Activated CD4-positive, alpha-beta T cell treated with anti-CD3 and anti-CD28 coated beads for 36 hours (primary cell): ENCODE measurements at regions not wholly inside any gene's neighbourhood (a gene's known extent, or its start where the extent isn't known, plus 50 kb on each side); places are given as distances from the start of the nearest gene placed in this dataset.

Source experiments
- ATAC-seq: fragments of 200-7000 bp; cut with Tn5 transposase; one replicate; pipeline ENCODE4 v1.10.0; 2021; ENCODE audit warnings: mild to moderate bottlenecking, moderate library complexity
- CTCF ChIA-PET: fragments of 350-600 bp; sonication (Branson Sonifier 250); formaldehyde crosslinking; loops from one replicate; lab custom pipeline; 2021; ENCODE audit warnings: antibody characterized with exemption; lab: Charles Lee
- POLR2A ChIA-PET: fragments of 350-600 bp; sonication (Branson Sonifier 250); formaldehyde crosslinking; loops from one replicate; lab custom pipeline; 2021; ENCODE audit warnings: antibody characterized with exemption, inconsistent platforms; lab: Charles Lee
- DNase-seq: peaks from one replicate; pipeline ENCODE4 v3.0.0-alpha.2; 2020
- H3K27ac Mint-ChIP-seq: one replicate; pipeline ENCODE4 v1.8.0; 2021; ENCODE audit warnings: mixed read lengths
- H3K27me3 Mint-ChIP-seq: one replicate; pipeline ENCODE4 v1.8.0; 2021; ENCODE audit warnings: mixed read lengths
- H3K36me3 Mint-ChIP-seq: one replicate; pipeline ENCODE4 v1.8.0; 2021; ENCODE audit warnings: low read depth, mixed read lengths
- H3K4me1 Mint-ChIP-seq: one replicate; pipeline ENCODE4 v1.8.0; 2021; ENCODE audit warnings: mixed read lengths
- H3K4me3 Mint-ChIP-seq: one replicate; pipeline ENCODE4 v1.8.0; 2021; ENCODE audit warnings: mild to moderate bottlenecking, moderate library complexity, mixed read lengths
- H3K9me3 Mint-ChIP-seq: one replicate; pipeline ENCODE4 v1.8.0; 2021; ENCODE audit warnings: low read depth, mixed read lengths
- intact Hi-C, 2 experiments: fragments of 100-400 bp; cut with DNase I in 1 of 2; cut with micrococcal nuclease in 1 of 2; formaldehyde crosslinking; loops; one replicate each; pipeline versions ENCODE4 v1.14.2 to v1.15.1; 2022 to 2024; cut with DNase I, micrococcal nuclease

DNA sequence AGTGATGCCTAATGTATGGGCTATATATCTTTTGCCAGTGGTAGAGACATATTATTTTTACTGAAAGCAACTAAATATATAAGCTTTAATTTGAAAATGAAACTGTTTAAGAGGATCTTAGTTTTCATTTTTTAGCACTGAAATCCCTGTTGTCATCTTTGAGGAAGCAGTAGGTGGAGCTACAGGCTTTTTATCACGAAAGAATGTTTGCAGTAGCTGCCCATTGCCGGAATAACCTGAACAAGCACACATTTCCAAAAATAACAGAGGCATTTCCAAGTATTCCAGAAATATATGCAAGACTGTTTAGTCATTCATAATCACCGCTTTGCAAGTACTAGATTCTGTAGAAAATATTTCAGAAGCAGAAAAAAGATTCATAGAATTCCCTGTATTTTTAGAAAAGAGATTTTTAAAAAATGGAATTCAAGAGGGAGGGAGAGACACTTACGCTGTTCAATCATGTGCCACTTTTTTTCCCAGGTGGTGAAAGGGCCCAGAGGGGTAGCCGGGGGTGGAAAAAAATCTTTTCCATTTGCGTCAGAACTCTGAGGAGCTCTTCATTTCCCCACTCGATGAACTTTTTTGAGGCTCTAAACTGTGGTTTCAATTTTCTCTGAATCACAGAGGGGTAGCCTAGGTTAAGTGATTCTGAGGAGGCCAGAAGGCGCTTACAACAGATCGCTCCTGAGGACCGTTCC, 142.5 kb upstream of the FERMT1 start:
- ChIA-PET CTCF (interaction anchor here (0.7 kb wide), 1 partner anchor 9 kb away, joined by 3 read pairs; no protein-coding TSS in a partner anchor), POLR2A (no interaction called here)
- ATAC-seq (no peak), DNase-seq (no peak)
- Mint-ChIP-seq H3K27me3 (no peaks in the 10 kb centered on the region), H3K4me1 (no peaks in the 10 kb centered on the region), H3K36me3 (no peaks in the 10 kb centered on the region), H3K4me3 (no peak overlapping the region), H3K27ac (no peak overlapping the region), H3K9me3 (no peaks in the 10 kb centered on the region)
- intact Hi-C loops: no loop called here

DNA sequence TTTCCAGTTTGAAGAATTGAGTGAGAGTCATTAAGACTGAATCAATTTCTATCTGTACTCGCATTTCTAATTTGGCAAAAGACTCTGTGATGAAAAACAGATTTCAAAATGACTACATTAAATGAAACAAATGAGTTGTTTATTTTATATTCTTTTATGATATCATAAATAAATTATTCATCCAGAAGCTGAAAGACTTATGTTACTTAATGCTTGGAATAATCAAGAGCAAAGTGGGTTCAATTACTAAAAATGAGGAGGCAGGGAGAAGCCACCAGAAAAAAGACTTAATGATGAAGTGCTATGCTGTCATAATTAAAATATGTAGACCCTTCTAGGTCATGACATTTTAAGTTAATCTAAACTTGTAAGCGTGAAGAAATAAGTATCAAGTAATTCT, 130.6 kb upstream of the FERMT1 start:
- ChIA-PET POLR2A (no interaction called here), CTCF (interaction anchor here (0.6 kb wide), 1 partner anchor 21 kb away, joined by 3 read pairs; no protein-coding TSS in a partner anchor)
- H3K27me3 Mint-ChIP-seq: no peaks in the 10 kb centered on the region
- H3K36me3 Mint-ChIP-seq: no peaks in the 10 kb centered on the region
- H3K27ac Mint-ChIP-seq: no peak overlapping the region
- H3K4me3 Mint-ChIP-seq: no peak overlapping the region
- no peak for ATAC-seq
- no peak for DNase-seq
- intact Hi-C loops: no loop called here
- H3K9me3 Mint-ChIP-seq: no peaks in the 10 kb centered on the region
- no peaks in the 10 kb centered on the region for H3K4me1 Mint-ChIP-seq

DNA sequence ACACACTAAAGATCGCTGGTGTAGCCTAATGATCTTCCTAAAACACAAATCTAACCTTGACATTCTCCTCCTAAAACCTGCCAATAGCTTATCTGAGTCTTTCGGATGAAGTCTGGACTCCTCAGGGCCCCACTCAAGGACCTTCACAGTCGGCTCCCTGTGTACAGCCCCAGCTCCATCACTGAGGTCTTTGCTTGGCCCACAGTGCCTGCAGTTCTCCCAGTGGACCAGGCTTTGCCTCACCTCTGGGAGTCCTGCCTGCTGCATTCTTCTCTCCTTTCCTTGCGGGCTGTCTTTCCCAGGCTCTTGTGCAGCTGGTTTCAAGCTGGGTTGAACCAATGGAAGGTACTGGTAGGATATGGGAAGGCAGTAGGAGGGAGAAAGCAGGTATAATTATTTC, 122.6 kb upstream of the FERMT1 start:
- no peaks in the 10 kb centered on the region for H3K36me3 Mint-ChIP-seq
- intact Hi-C loops: no loop called here
- H3K9me3 Mint-ChIP-seq: no peaks in the 10 kb centered on the region
- ChIA-PET POLR2A (no interaction called here), CTCF (no interaction called here)
- no peaks in the 10 kb centered on the region for H3K27me3 Mint-ChIP-seq
- DNase-seq: no peak
- no peak overlapping the region for H3K27ac Mint-ChIP-seq
- no peak for ATAC-seq
- no peaks in the 10 kb centered on the region for H3K4me1 Mint-ChIP-seq
- no peak overlapping the region for H3K4me3 Mint-ChIP-seq

DNA sequence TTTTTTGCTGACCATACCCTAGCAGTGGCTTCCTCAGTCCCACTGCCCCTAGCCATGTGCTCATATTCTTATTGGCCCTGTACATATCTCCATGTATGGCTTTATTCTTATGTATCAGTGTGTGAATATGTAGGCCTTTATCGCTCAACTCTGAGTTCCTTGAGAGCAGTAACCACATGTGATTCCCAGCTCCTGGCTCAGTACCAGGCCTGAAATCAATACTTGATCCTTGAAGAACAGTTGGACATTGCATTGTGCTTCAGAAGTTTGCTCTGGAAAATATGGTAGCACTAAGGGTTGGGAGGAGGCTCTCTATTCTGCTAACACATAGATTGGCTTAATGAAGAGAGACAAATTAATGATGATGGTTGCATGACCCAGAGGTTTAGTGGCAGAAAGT, 118.8 kb upstream of the FERMT1 start:
- no peaks in the 10 kb centered on the region for H3K27me3 Mint-ChIP-seq
- no peak for DNase-seq
- H3K27ac Mint-ChIP-seq: no peak overlapping the region
- no peaks in the 10 kb centered on the region for H3K4me1 Mint-ChIP-seq
- ChIA-PET POLR2A (no interaction called here), CTCF (no interaction called here)
- H3K4me3 Mint-ChIP-seq: no peak overlapping the region
- no peaks in the 10 kb centered on the region for H3K9me3 Mint-ChIP-seq
- intact Hi-C loops: no loop called here
- ATAC-seq: no peak
- H3K36me3 Mint-ChIP-seq: no peaks in the 10 kb centered on the region

DNA sequence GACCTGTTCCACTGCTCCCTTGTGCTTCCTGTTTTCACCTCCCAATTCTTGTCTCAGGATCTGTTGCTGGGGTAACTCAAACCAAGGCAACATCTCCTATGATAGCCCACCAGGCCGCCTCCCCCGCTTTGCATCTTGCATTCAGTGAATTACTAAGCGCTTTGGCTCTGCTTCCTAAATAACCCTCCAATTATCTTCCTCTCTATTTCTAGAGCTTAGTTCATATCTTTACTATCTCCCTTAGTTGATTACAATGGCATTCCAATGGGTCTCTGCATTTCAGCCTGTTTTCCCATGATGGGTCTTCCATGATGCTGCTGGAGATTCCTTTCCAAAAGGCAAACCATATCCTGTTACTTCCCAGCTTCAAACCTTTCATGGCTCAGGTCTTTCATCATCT, 117.2 kb upstream of the FERMT1 start:
- DNase-seq (no peak), ATAC-seq (no peak)
- ChIA-PET POLR2A (no interaction called here), CTCF (no interaction called here)
- Mint-ChIP-seq H3K9me3 (no peaks in the 10 kb centered on the region), H3K27ac (no peak overlapping the region), H3K4me3 (no peak overlapping the region), H3K27me3 (no peaks in the 10 kb centered on the region), H3K36me3 (no peaks in the 10 kb centered on the region), H3K4me1 (no peaks in the 10 kb centered on the region)
- intact Hi-C loops: no loop called here

DNA sequence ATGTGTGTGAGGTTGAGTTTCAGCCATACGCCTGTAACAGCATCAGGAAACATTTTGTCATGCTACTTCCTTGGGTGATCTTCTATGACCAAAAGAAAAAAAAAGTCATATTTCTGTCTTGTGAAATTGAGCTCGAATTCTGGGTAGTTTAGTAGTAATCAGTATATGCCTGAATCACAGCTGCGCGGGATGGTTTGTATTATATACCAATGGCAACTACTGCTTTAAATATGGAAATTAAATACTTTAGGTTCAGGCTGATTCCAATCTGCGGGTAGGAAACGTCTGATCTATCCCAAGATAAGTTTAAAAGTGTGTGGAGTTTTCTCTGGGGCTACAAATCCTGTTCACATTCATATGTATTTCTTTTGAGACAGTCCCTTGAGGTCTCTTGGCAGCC, 115.6 kb upstream of the FERMT1 start:
- ChIA-PET POLR2A (no interaction called here), CTCF (interaction anchor here (0.8 to 1.2 kb wide), 2 partner anchors 66 to 98 kb away, joined by 3 to 4 read pairs; no protein-coding TSS in a partner anchor)
- H3K4me1 Mint-ChIP-seq: no peaks in the 10 kb centered on the region
- intact Hi-C loops: no loop called here
- no peak overlapping the region for H3K4me3 Mint-ChIP-seq
- H3K27me3 Mint-ChIP-seq: peaks cover 4% of the 10 kb centered on the region
- H3K27ac Mint-ChIP-seq: no peak overlapping the region
- no peaks in the 10 kb centered on the region for H3K36me3 Mint-ChIP-seq
- no peak for ATAC-seq
- no peak for DNase-seq
- peaks cover 2% of the 10 kb centered on the region for H3K9me3 Mint-ChIP-seq

DNA sequence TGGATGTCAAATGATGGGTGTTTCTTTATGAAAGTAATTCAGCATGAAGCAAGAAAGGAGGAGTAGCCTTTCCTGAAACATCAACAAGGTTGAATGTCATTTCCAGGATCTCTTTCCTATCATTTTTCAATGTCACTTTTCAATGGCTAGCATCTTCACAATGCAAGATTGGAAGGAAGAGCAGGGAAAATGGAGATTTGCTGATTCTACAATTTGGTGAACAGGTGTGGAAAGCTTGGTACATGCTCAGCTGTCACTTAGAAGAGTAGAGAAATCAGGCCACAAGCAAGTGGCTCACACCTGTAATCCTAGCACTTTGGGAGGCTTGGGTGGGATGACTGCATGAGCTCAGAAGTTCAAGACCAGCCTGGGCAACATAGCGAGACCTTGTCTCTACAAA, 112.7 kb upstream of the FERMT1 start:
- POLR2A ChIA-PET: no interaction called here
- H3K27ac Mint-ChIP-seq: no peak overlapping the region
- H3K4me1 Mint-ChIP-seq: no peaks in the 10 kb centered on the region
- peaks cover 4% of the 10 kb centered on the region for H3K27me3 Mint-ChIP-seq
- intact Hi-C loops: no loop called here
- H3K9me3 Mint-ChIP-seq: peaks cover 4% of the 10 kb centered on the region
- no peak for ATAC-seq
- H3K36me3 Mint-ChIP-seq: no peaks in the 10 kb centered on the region
- H3K4me3 Mint-ChIP-seq: no peak overlapping the region
- DNase-seq: no peak
- CTCF ChIA-PET: interaction anchor here (1.2 kb wide), 1 partner anchor 60 kb away, joined by 3 read pairs; no protein-coding TSS in a partner anchor

DNA sequence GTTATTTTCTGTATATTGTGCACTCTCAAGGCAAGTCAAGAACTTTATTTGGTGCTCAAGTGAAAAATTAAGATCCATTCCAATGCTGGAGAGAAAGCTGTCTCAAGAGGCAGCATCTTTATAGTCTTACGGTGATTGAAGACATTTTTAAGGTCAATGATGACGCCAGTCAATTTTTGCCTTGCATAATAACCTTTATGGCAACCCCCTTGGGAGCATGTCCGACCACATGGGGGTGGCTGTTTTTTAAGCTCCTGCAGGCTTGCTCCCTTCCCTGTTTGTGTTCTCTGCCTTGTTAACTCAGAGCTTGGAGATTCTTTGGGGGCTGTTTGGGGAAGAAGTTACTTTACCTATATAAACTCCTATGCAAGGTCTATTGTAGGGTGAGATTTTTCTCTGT, 109.6 kb upstream of the FERMT1 start:
- ATAC-seq (no peak), DNase-seq (no peak)
- ChIA-PET CTCF (interaction anchor here (0.6 kb wide), 1 partner anchor 21 kb away, joined by 3 read pairs; no protein-coding TSS in a partner anchor), POLR2A (no interaction called here)
- H3K27ac Mint-ChIP-seq: no peak overlapping the region
- no peaks in the 10 kb centered on the region for H3K36me3 Mint-ChIP-seq
- intact Hi-C loops: no loop called here
- H3K4me1 Mint-ChIP-seq: no peaks in the 10 kb centered on the region
- no peak overlapping the region for H3K4me3 Mint-ChIP-seq
- peaks cover 4% of the 10 kb centered on the region for H3K9me3 Mint-ChIP-seq
- H3K27me3 Mint-ChIP-seq: peaks cover 4% of the 10 kb centered on the region

DNA sequence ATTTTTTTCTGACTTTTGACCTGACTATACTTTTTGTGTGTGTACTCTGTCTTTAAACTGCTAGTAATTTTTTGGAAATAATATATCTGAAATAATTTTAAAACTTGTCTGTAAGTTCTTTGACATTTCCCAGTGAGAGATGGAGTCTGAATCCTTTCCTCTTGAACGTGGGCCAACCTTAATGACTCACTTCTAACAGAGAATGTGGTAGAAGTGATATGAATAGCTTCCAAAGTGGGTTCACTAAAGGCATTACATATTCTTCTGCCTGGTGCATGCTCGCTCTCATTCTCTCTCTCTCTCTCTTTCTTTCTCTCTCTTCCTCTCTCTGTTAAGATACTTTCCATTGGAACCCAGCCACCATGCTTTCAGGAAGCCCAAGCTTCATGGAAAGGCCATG, 108.7 kb upstream of the FERMT1 start:
- ATAC-seq (no peak), DNase-seq (no peak)
- no peaks in the 10 kb centered on the region for H3K36me3 Mint-ChIP-seq
- intact Hi-C loops: no loop called here
- POLR2A ChIA-PET: no interaction called here
- H3K9me3 Mint-ChIP-seq: peaks cover 4% of the 10 kb centered on the region
- H3K27me3 Mint-ChIP-seq: peaks cover 4% of the 10 kb centered on the region
- H3K4me1 Mint-ChIP-seq: no peaks in the 10 kb centered on the region
- no peak overlapping the region for H3K4me3 Mint-ChIP-seq
- CTCF ChIA-PET: no interaction called here
- no peak overlapping the region for H3K27ac Mint-ChIP-seq

DNA sequence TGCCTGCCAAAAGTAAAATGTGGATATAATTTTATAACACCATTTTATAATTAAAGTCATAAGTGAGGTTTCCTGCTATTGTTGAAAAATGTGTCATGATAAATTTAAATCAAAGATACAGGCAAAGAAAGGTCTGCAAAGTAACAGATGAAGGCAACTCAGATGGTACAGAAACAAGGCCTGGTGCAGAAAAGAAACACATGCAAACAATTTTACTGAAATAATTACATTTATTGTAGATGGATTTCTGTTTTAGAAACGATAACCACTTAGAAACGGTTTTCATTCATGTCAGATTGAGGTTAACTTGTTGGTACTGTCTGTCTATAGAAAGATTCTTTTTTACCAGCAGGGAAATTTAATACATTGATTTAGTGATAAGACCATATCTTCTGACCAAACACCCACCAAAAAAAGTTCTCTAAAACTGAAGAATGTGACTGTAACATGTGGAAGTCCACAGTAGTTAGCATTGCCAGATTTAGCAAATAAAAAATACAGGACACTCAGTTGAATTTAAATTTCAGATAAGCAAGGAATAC, 105.5 kb upstream of the FERMT1 start:
- Mint-ChIP-seq H3K27ac (no peak overlapping the region), H3K4me3 (no peak overlapping the region), H3K4me1 (no peaks in the 10 kb centered on the region), H3K36me3 (no peaks in the 10 kb centered on the region), H3K9me3 (peaks cover 6% of the 10 kb centered on the region), H3K27me3 (no peaks in the 10 kb centered on the region)
- intact Hi-C loops: no loop called here
- ATAC-seq (no peak), DNase-seq (no peak)
- ChIA-PET POLR2A (no interaction called here), CTCF (no interaction called here)

DNA sequence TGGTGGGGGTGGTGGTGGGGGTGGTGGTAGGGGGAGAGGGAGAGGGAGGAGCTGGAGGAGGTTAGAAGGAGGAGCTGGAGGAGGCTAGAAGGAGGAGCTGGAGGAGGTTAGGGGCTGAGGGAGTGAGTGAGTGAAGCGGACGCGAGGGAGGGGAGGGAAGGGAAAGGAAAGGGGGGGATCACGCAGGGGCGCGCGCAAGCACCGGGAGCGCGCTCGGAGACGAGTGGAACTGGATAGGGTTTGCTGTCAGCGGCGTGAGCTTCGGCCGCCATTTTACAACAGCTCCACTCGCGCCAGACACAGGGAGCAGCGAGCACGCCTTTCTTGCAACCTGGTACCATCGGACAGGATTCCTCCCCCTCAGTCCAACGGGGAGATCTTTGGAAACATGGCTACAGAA, 90.5 kb upstream of the FERMT1 start:
- CTCF ChIA-PET: no interaction called here
- H3K36me3 Mint-ChIP-seq: no peaks in the 10 kb centered on the region
- intact Hi-C loops: no loop called here
- DNase-seq (no peak), ATAC-seq (no peak)
- H3K4me1 Mint-ChIP-seq: no peaks in the 10 kb centered on the region
- POLR2A ChIA-PET: no interaction called here
- no peak overlapping the region for H3K4me3 Mint-ChIP-seq
- H3K27me3 Mint-ChIP-seq: peaks cover 2% of the 10 kb centered on the region
- H3K9me3 Mint-ChIP-seq: peaks cover 2% of the 10 kb centered on the region
- H3K27ac Mint-ChIP-seq: no peak overlapping the region

DNA sequence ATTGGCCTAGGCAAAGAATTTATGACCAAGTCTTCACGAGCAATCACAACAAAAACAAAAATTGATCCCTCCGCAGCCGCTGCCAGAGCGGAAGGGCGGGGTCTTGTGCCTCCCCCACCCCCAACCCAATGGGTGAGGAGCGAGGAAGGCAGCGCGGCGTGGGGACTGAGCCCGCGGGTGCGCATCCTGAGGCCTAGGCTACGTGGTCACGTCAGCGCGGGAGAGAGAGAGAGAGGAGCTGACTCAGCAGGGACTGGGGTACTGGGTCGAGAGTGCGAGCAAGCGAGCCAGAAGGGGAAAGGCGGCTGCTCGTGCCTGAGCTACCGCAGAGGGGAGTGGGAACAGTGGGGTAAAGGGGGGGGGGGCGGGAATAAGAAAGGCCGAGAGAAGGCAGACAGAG, 90.1 kb upstream of the FERMT1 start:
- H3K27me3 Mint-ChIP-seq: peaks cover 2% of the 10 kb centered on the region
- H3K27ac Mint-ChIP-seq: no peak overlapping the region
- no peaks in the 10 kb centered on the region for H3K4me1 Mint-ChIP-seq

More for the DNA sequence above, 90.1 kb upstream of the FERMT1 start:
- DNase-seq: no peak
- Mint-ChIP-seq H3K36me3 (no peaks in the 10 kb centered on the region), H3K4me3 (no peak overlapping the region), H3K9me3 (peaks cover 5% of the 10 kb centered on the region)
- POLR2A ChIA-PET: no interaction called here
- intact Hi-C loops: no loop called here
- ATAC-seq: no peak
- CTCF ChIA-PET: no interaction called here
